ENCODE measurements at regions not wholly inside any gene's neighbourhood (a gene's known extent, or its start where the extent isn't known, plus 50 kb on each side); places are given as distances from the start of the nearest gene placed in this dataset.
"Not testable (repeated sequence)": the region's sequence is repeated elsewhere in the genome, so short reads cannot be mapped to it uniquely, and the experiment has no call there.

GRCh38 chr5:166904571-166904970, 1386.9 kb upstream of the WWC1 start:
- Histone ChIP-seq H3K9me3 (ENCODE audit: control insufficient read depth in 2 of 2, low read length in 2 of 2) (no peaks in the 10 kb centered on the region), H3K9ac (ENCODE audit: low read length in 2 of 2) (no peak overlapping the region), H3K36me3 (ENCODE audit: control insufficient read depth in 2 of 2, insufficient read depth in 2 of 2, low read length in 2 of 2) (no peaks in the 10 kb centered on the region), H3K27me3 (ENCODE audit: control insufficient read depth in 1 of 2, insufficient read depth in 2 of 2, low read length in 2 of 2) (no peaks in the 10 kb centered on the region), H3K27ac (ENCODE audit: low read length) (no peak overlapping the region), H3K4me3 (ENCODE audit: low read length in 2 of 2) (no peak overlapping the region), H3K4me1 (ENCODE audit: control insufficient read depth, insufficient read depth, low read length) (no peaks in the 10 kb centered on the region)

DNA sequence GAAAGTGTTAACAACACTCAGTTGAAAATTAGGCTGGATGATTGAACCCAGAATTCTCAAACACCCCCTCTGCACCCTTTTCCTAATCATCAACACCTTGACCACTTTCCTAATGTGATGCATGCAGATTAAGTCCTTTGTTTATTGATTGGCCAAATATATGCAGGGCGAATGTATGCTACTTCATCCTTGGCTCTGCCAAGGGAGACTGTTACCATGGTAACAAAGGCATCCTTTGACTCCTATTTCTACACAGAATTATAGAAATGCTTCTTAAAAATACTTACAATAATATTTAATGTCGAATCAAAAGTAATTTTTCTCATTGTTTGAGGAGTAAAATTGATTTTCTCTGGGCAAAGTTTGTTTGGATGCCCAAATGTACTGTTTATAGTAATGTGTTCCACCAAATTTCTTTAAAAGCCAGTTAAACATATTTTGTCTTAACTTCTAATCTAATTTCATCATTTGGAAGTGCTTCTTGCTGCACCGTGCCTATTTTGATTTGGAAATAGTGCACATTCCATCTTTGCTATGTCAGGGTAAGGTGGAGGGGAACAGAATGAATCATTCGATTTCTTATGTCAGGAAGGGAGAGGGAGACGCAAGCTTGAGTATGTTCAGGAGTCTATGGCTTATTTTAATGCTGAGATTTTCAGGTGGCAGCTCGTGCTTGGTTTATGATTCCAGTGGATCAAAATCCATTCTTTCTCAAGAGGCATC, 1384.3 kb upstream of the WWC1 start:
- H3K9ac ChIP-seq (ENCODE audit: low read length in 2 of 2) = no peak overlapping the region
- H3K4me1 ChIP-seq (ENCODE audit: control insufficient read depth, insufficient read depth, low read length) = no peaks in the 10 kb centered on the region
- H3K27me3 ChIP-seq (ENCODE audit: control insufficient read depth in 1 of 2, insufficient read depth in 2 of 2, low read length in 2 of 2) = no peaks in the 10 kb centered on the region
- H3K4me3 ChIP-seq (ENCODE audit: low read length in 2 of 2) = no peak overlapping the region
- H3K27ac ChIP-seq (ENCODE audit: low read length) = no peak overlapping the region
- no peaks in the 10 kb centered on the region for H3K9me3 ChIP-seq (ENCODE audit: control insufficient read depth in 2 of 2, low read length in 2 of 2)
- no peaks in the 10 kb centered on the region for H3K36me3 ChIP-seq (ENCODE audit: control insufficient read depth in 2 of 2, insufficient read depth in 2 of 2, low read length in 2 of 2)

GRCh38 chr5:166909040-166909439, 1382.4 kb upstream of the WWC1 start:
- Histone ChIP-seq H3K27ac (ENCODE audit: low read length) (no peak overlapping the region), H3K9ac (ENCODE audit: low read length in 2 of 2) (no peak overlapping the region), H3K4me1 (ENCODE audit: control insufficient read depth, insufficient read depth, low read length) (no peaks in the 10 kb centered on the region), H3K9me3 (ENCODE audit: control insufficient read depth in 2 of 2, low read length in 2 of 2) (no peaks in the 10 kb centered on the region), H3K4me3 (ENCODE audit: low read length in 2 of 2) (no peak overlapping the region), H3K27me3 (ENCODE audit: control insufficient read depth in 1 of 2, insufficient read depth in 2 of 2, low read length in 2 of 2) (no peaks in the 10 kb centered on the region), H3K36me3 (ENCODE audit: control insufficient read depth in 2 of 2, insufficient read depth in 2 of 2, low read length in 2 of 2) (no peaks in the 10 kb centered on the region)

- no peaks in the 10 kb centered on the region for H3K36me3 ChIP-seq (ENCODE audit: control insufficient read depth in 2 of 2, insufficient read depth in 2 of 2, low read length in 2 of 2)
- no peak overlapping the region for H3K9ac ChIP-seq (ENCODE audit: low read length in 2 of 2)
- H3K4me3 ChIP-seq (ENCODE audit: low read length in 2 of 2) = no peak overlapping the region
- H3K27me3 ChIP-seq (ENCODE audit: control insufficient read depth in 1 of 2, insufficient read depth in 2 of 2, low read length in 2 of 2) = no peaks in the 10 kb centered on the region
- no peaks in the 10 kb centered on the region for H3K4me1 ChIP-seq (ENCODE audit: control insufficient read depth, insufficient read depth, low read length)
- no peaks in the 10 kb centered on the region for H3K9me3 ChIP-seq (ENCODE audit: control insufficient read depth in 2 of 2, low read length in 2 of 2)
- no peak overlapping the region for H3K27ac ChIP-seq (ENCODE audit: low read length)
These were observed 1381.5 kb upstream of the WWC1 start for GRCh38 chr5:166909926-166910325.

GRCh38 chr5:166910995-166911394, 1380.5 kb upstream of the WWC1 start:
- H3K36me3 ChIP-seq (ENCODE audit: control insufficient read depth in 2 of 2, insufficient read depth in 2 of 2, low read length in 2 of 2) = no peaks in the 10 kb centered on the region
- H3K9ac ChIP-seq (ENCODE audit: low read length in 2 of 2) = no peak overlapping the region
- H3K4me3 ChIP-seq (ENCODE audit: low read length in 2 of 2) = no peak overlapping the region
- H3K4me1 ChIP-seq (ENCODE audit: control insufficient read depth, insufficient read depth, low read length) = no peaks in the 10 kb centered on the region
- H3K27ac ChIP-seq (ENCODE audit: low read length) = no peak overlapping the region
- H3K27me3 ChIP-seq (ENCODE audit: control insufficient read depth in 1 of 2, insufficient read depth in 2 of 2, low read length in 2 of 2) = no peaks in the 10 kb centered on the region
- no peaks in the 10 kb centered on the region for H3K9me3 ChIP-seq (ENCODE audit: control insufficient read depth in 2 of 2, low read length in 2 of 2)

DNA sequence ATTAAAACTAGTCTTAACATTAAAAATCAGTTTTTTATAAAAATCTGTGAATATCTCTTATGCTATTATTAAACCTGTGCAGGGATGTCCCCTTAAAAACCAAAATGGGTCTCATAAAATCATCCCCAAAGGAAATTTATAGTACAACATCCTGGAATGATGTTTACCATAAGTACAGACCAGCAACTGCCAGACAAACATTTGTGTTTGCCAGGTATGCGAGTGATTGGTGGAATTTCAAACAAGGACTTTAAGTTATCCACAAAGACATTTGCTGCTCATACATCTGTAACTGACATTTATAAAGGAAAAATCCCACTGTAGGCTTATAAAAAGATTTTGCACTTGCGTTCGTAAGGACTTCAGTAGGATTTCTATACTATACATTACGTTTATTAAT, 1375.4 kb upstream of the WWC1 start:
- Histone ChIP-seq H3K4me1 (ENCODE audit: control insufficient read depth, insufficient read depth, low read length) (no peaks in the 10 kb centered on the region), H3K4me3 (ENCODE audit: low read length in 2 of 2) (no peak overlapping the region), H3K27ac (ENCODE audit: low read length) (no peak overlapping the region), H3K9me3 (ENCODE audit: control insufficient read depth in 2 of 2, low read length in 2 of 2) (peaks cover 0 to 2% of the 10 kb centered on the region in 2 donors), H3K9ac (ENCODE audit: low read length in 2 of 2) (no peak overlapping the region), H3K36me3 (ENCODE audit: control insufficient read depth in 2 of 2, insufficient read depth in 2 of 2, low read length in 2 of 2) (no peaks in the 10 kb centered on the region), H3K27me3 (ENCODE audit: control insufficient read depth in 1 of 2, insufficient read depth in 2 of 2, low read length in 2 of 2) (no peaks in the 10 kb centered on the region)

GRCh38 chr5:166926138-166926537, 1365.3 kb upstream of the WWC1 start:
- Histone ChIP-seq H3K27ac (ENCODE audit: low read length) (no peak overlapping the region), H3K9ac (ENCODE audit: low read length in 2 of 2) (no peak overlapping the region), H3K4me1 (ENCODE audit: control insufficient read depth, insufficient read depth, low read length) (no peaks in the 10 kb centered on the region), H3K9me3 (ENCODE audit: control insufficient read depth in 2 of 2, low read length in 2 of 2) (no peaks in the 10 kb centered on the region), H3K36me3 (ENCODE audit: control insufficient read depth in 2 of 2, insufficient read depth in 2 of 2, low read length in 2 of 2) (no peaks in the 10 kb centered on the region), H3K27me3 (ENCODE audit: control insufficient read depth in 1 of 2, insufficient read depth in 2 of 2, low read length in 2 of 2) (no peaks in the 10 kb centered on the region), H3K4me3 (ENCODE audit: low read length in 2 of 2) (no peak overlapping the region)

DNA sequence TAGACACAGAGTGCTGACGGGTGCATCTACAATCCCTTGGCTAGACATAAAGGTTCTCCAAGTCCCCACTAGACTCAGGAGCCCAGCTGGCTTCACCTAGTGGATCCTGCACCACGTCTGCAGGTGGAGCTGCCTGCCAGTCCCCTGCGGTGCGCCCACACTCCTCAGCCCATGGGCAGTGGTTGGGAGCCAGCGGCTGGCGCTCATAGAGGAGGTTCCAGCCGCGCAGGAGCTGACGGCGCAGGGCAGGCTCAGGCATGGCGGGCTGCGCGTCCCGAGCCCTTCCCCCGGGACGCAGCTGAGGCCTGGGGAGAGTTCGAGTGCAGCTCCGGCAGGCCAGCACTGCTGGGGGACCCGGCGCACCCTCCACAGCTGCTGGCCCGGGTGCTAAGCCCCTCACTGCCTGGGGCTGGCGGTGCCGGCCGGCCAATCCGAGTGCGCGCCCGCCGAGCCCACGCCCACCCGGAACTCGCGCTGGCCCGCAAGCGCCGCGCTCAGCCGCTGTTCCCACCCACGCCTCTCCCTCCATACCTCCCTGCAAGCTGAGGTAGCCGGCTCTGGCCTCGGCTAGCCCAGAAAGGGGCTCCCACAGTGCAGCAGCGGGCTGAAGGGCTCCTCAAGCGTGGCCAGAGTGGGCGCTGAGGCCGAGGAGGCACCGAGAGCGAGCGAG, 1364.5 kb upstream of the WWC1 start:
- not testable (repeated sequence) for H3K4me3 ChIP-seq (ENCODE audit: low read length in 2 of 2); H3K4me1 ChIP-seq (ENCODE audit: control insufficient read depth, insufficient read depth, low read length); H3K27me3 ChIP-seq (ENCODE audit: control insufficient read depth in 1 of 2, insufficient read depth in 2 of 2, low read length in 2 of 2); H3K9me3 ChIP-seq (ENCODE audit: control insufficient read depth in 2 of 2, low read length in 2 of 2); H3K36me3 ChIP-seq (ENCODE audit: control insufficient read depth in 2 of 2, insufficient read depth in 2 of 2, low read length in 2 of 2); H3K9ac ChIP-seq (ENCODE audit: low read length in 2 of 2); H3K27ac ChIP-seq (ENCODE audit: low read length)

GRCh38 chr5:166936351-166936750, 1355.1 kb upstream of the WWC1 start:
- H3K9ac ChIP-seq (ENCODE audit: low read length in 2 of 2) = no peak overlapping the region
- H3K4me3 ChIP-seq (ENCODE audit: low read length in 2 of 2) = no peak overlapping the region
- H3K36me3 ChIP-seq (ENCODE audit: control insufficient read depth in 2 of 2, insufficient read depth in 2 of 2, low read length in 2 of 2) = no peaks in the 10 kb centered on the region
- H3K27me3 ChIP-seq (ENCODE audit: control insufficient read depth in 1 of 2, insufficient read depth in 2 of 2, low read length in 2 of 2) = no peaks in the 10 kb centered on the region
- no peak overlapping the region for H3K27ac ChIP-seq (ENCODE audit: low read length)
- no peaks in the 10 kb centered on the region for H3K9me3 ChIP-seq (ENCODE audit: control insufficient read depth in 2 of 2, low read length in 2 of 2)
- H3K4me1 ChIP-seq (ENCODE audit: control insufficient read depth, insufficient read depth, low read length) = no peaks in the 10 kb centered on the region

GRCh38 chr5:166938071-166938470, 1353.4 kb upstream of the WWC1 start:
- Histone ChIP-seq H3K9ac (ENCODE audit: low read length in 2 of 2) (no peak overlapping the region), H3K27ac (ENCODE audit: low read length) (no peak overlapping the region), H3K36me3 (ENCODE audit: control insufficient read depth in 2 of 2, insufficient read depth in 2 of 2, low read length in 2 of 2) (no peaks in the 10 kb centered on the region), H3K27me3 (ENCODE audit: control insufficient read depth in 1 of 2, insufficient read depth in 2 of 2, low read length in 2 of 2) (no peaks in the 10 kb centered on the region), H3K9me3 (ENCODE audit: control insufficient read depth in 2 of 2, low read length in 2 of 2) (peaks cover 0 to 3% of the 10 kb centered on the region in 2 donors), H3K4me3 (ENCODE audit: low read length in 2 of 2) (no peak overlapping the region), H3K4me1 (ENCODE audit: control insufficient read depth, insufficient read depth, low read length) (no peaks in the 10 kb centered on the region)

DNA sequence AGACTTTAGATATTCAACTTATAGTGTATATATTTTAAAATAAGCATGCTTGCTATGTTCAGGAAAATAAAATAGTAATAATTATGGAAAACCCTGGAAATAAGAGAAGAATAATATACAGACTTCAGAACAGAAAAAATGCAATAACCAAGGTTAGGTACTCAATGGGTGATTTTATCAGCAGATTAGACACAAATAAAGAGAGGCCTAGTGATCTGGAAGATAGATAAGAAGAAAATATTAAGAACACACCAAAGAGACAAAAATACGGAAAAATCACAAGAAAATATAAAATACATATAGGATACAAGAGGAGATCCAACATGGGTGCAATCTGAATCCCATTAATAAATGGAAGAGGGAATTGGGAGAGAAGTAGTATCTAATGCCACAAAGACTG, 1348.5 kb upstream of the WWC1 start:
- H3K36me3 ChIP-seq (ENCODE audit: control insufficient read depth in 2 of 2, insufficient read depth in 2 of 2, low read length in 2 of 2) = no peaks in the 10 kb centered on the region
- H3K27me3 ChIP-seq (ENCODE audit: control insufficient read depth in 1 of 2, insufficient read depth in 2 of 2, low read length in 2 of 2) = no peaks in the 10 kb centered on the region
- H3K27ac ChIP-seq (ENCODE audit: low read length) = no peak overlapping the region
- peaks cover 0 to 6% of the 10 kb centered on the region in 2 donors for H3K9me3 ChIP-seq (ENCODE audit: control insufficient read depth in 2 of 2, low read length in 2 of 2)
- no peak overlapping the region for H3K4me3 ChIP-seq (ENCODE audit: low read length in 2 of 2)
- H3K9ac ChIP-seq (ENCODE audit: low read length in 2 of 2) = no peak overlapping the region
- H3K4me1 ChIP-seq (ENCODE audit: control insufficient read depth, insufficient read depth, low read length) = no peaks in the 10 kb centered on the region

Data from stomach smooth muscle (tissue), 2 donors.